SK-N-SH (cell line): ENCODE measurements at regions not wholly inside any gene's neighbourhood (a gene's known extent, or its start where the extent isn't known, plus 50 kb on each side); places are given as distances from the start of the nearest gene placed in this dataset.

Experiments
- CHD2 ChIP-seq: fragments of 150-350 bp; IDR thresholded peaks from 2 replicates; pipeline ENCODE4 v1.6.1; 2018; ENCODE audit warnings: low read length; ENCODE audit not compliant: partially characterized antibody
- EP300 ChIP-seq, 2 experiments: IDR thresholded peaks; 2 replicates each; pipeline versions ENCODE4 v1.4.0 to v1.6.1; 2012; ENCODE audit warnings: borderline replicate concordance in 1 of 2, low read depth in 1 of 2, low read length in 1 of 2
- GABPA ChIP-seq: IDR thresholded peaks from 2 replicates; pipeline ENCODE4 v1.4.0; 2012; ENCODE audit warnings: low read depth, mild to moderate bottlenecking
- JUND ChIP-seq: IDR thresholded peaks from 2 replicates; pipeline ENCODE4 v1.4.0; 2012
- RAD21 ChIP-seq: IDR thresholded peaks from 2 replicates; pipeline ENCODE4 v1.6.1; 2012; ENCODE audit warnings: mild to moderate bottlenecking, low read length
- SIN3A ChIP-seq: IDR thresholded peaks from 2 replicates; pipeline ENCODE4 v1.6.1; 2012; ENCODE audit warnings: low read depth, mild to moderate bottlenecking, low read length, moderate library complexity, borderline replicate concordance
- TAF1 ChIP-seq: IDR thresholded peaks from 2 replicates; pipeline ENCODE4 v1.6.1; 2012; ENCODE audit warnings: low read depth, mild to moderate bottlenecking, low read length, moderate library complexity, borderline replicate concordance
- TCF12 ChIP-seq: IDR thresholded peaks from 2 replicates; pipeline ENCODE4 v1.4.0; 2012
- TEAD4 ChIP-seq: IDR thresholded peaks from 2 replicates; pipeline ENCODE4 v1.4.0; 2012; ENCODE audit warnings: mild to moderate bottlenecking, borderline replicate concordance; ENCODE audit not compliant: insufficient read depth
- TF ChIP-seq, protein P1 (sequence below): fragments of 200-600 bp; sonication (generic); IDR thresholded peaks from 2 replicates; pipeline ENCODE4 v1.6.1; 2017; ENCODE audit warnings: antibody characterized with exemption, mild to moderate bottlenecking, moderate library complexity
- TF ChIP-seq, protein P2 (sequence below): IDR thresholded peaks from 2 replicates; pipeline ENCODE4 v1.6.1; 2012; ENCODE audit warnings: mild to moderate bottlenecking, low read depth, low read length, moderate library complexity
- TF ChIP-seq, protein P3 (sequence below): IDR thresholded peaks from 2 replicates; pipeline ENCODE4 v1.4.0; 2012; ENCODE audit warnings: low read depth
- TF ChIP-seq, protein P4 (sequence below): IDR thresholded peaks from 2 replicates; pipeline ENCODE4; 2012
- TF ChIP-seq, protein P5 (sequence below): fragments of 150-350 bp; IDR thresholded peaks from 2 replicates; pipeline ENCODE4 v1.6.1; 2016; ENCODE audit warnings: mild to moderate bottlenecking, low read depth, low read length

DNA sequence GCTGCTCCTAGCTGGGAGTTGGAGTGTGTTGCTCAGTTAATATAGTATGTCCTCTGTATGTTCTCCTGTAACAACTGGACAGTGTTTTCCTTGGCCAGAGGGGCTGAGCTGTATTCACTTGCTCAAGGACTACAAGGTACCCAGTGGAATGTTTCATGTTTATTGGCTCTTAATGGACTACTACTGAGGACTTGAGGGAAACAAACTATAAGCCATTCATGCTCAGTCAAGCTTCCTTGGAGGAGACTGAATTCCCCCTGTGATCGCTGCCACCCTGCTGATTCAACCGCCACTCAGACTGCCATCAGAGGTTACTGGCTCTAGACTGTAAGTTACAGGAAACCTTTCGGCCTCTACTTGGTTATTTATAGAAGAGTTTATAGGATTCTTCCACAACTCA is 166.6 kb downstream of the ZC3H11B start:
- TF ChIP-seq JUND: no peak
- no peak for TF ChIP-seq TEAD4
- TF ChIP-seq, protein P1, sequence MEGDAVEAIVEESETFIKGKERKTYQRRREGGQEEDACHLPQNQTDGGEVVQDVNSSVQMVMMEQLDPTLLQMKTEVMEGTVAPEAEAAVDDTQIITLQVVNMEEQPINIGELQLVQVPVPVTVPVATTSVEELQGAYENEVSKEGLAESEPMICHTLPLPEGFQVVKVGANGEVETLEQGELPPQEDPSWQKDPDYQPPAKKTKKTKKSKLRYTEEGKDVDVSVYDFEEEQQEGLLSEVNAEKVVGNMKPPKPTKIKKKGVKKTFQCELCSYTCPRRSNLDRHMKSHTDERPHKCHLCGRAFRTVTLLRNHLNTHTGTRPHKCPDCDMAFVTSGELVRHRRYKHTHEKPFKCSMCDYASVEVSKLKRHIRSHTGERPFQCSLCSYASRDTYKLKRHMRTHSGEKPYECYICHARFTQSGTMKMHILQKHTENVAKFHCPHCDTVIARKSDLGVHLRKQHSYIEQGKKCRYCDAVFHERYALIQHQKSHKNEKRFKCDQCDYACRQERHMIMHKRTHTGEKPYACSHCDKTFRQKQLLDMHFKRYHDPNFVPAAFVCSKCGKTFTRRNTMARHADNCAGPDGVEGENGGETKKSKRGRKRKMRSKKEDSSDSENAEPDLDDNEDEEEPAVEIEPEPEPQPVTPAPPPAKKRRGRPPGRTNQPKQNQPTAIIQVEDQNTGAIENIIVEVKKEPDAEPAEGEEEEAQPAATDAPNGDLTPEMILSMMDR: no peak
- no peak for TF ChIP-seq RAD21
- no peak for TF ChIP-seq GABPA
- TF ChIP-seq, protein P2, sequence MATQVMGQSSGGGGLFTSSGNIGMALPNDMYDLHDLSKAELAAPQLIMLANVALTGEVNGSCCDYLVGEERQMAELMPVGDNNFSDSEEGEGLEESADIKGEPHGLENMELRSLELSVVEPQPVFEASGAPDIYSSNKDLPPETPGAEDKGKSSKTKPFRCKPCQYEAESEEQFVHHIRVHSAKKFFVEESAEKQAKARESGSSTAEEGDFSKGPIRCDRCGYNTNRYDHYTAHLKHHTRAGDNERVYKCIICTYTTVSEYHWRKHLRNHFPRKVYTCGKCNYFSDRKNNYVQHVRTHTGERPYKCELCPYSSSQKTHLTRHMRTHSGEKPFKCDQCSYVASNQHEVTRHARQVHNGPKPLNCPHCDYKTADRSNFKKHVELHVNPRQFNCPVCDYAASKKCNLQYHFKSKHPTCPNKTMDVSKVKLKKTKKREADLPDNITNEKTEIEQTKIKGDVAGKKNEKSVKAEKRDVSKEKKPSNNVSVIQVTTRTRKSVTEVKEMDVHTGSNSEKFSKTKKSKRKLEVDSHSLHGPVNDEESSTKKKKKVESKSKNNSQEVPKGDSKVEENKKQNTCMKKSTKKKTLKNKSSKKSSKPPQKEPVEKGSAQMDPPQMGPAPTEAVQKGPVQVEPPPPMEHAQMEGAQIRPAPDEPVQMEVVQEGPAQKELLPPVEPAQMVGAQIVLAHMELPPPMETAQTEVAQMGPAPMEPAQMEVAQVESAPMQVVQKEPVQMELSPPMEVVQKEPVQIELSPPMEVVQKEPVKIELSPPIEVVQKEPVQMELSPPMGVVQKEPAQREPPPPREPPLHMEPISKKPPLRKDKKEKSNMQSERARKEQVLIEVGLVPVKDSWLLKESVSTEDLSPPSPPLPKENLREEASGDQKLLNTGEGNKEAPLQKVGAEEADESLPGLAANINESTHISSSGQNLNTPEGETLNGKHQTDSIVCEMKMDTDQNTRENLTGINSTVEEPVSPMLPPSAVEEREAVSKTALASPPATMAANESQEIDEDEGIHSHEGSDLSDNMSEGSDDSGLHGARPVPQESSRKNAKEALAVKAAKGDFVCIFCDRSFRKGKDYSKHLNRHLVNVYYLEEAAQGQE: no peak
- no peak for TF ChIP-seq TCF12
- no peak for TF ChIP-seq EP300 (IDR thresholded peaks at IDR 0.05; ENCODE audit: borderline replicate concordance in 1 of 2, low read depth in 1 of 2, low read length in 1 of 2)
- TF ChIP-seq, protein P3, sequence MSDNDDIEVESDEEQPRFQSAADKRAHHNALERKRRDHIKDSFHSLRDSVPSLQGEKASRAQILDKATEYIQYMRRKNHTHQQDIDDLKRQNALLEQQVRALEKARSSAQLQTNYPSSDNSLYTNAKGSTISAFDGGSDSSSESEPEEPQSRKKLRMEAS: no peak
- TF ChIP-seq, protein P4, sequence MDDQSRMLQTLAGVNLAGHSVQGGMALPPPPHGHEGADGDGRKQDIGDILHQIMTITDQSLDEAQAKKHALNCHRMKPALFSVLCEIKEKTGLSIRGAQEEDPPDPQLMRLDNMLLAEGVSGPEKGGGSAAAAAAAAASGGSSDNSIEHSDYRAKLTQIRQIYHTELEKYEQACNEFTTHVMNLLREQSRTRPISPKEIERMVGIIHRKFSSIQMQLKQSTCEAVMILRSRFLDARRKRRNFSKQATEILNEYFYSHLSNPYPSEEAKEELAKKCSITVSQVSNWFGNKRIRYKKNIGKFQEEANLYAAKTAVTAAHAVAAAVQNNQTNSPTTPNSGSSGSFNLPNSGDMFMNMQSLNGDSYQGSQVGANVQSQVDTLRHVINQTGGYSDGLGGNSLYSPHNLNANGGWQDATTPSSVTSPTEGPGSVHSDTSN: no peak
- no peak for TF ChIP-seq TAF1
- TF ChIP-seq, protein P5, sequence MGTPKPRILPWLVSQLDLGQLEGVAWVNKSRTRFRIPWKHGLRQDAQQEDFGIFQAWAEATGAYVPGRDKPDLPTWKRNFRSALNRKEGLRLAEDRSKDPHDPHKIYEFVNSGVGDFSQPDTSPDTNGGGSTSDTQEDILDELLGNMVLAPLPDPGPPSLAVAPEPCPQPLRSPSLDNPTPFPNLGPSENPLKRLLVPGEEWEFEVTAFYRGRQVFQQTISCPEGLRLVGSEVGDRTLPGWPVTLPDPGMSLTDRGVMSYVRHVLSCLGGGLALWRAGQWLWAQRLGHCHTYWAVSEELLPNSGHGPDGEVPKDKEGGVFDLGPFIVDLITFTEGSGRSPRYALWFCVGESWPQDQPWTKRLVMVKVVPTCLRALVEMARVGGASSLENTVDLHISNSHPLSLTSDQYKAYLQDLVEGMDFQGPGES: no peak
- TF ChIP-seq CHD2: no peak
- no peak for TF ChIP-seq SIN3A
